Occipital lobe (tissue), 1 donor: ENCODE measurements at regions not wholly inside any gene's neighbourhood (a gene's known extent, or its start where the extent isn't known, plus 50 kb on each side); places are given as distances from the start of the nearest gene placed in this dataset.

ENCODE experiments used
- DNase-seq: peaks from one replicate; lab custom pipeline; 2025; lab: John Stamatoyannopoulos, UW

DNA sequence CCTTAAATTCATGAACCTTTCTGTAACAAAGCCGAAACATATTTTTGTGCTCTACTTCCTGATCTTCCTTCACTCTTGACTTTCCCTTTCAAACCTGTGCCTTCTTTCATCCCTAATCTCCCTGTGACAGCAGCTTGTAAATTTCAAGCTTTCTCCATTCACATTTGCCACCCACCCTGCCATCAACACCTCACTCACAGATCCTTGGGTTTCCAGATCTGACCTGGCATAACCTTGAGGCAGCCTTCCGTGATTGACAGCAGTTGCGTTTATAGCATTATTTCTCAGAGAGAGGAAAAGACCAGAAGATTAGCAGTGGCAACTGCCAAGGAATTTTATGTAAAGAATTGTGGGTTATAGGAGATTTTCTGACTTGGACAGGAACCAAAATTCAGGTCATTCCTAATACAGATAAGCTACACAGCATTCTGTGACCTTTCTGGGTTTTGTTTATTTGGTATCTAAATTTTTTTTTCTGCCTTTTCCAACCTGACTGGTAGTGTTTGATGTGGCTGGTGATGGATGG, 260.0 kb downstream of the NR2F1-AS1 start:
- DNase-seq = no peak

DNA sequence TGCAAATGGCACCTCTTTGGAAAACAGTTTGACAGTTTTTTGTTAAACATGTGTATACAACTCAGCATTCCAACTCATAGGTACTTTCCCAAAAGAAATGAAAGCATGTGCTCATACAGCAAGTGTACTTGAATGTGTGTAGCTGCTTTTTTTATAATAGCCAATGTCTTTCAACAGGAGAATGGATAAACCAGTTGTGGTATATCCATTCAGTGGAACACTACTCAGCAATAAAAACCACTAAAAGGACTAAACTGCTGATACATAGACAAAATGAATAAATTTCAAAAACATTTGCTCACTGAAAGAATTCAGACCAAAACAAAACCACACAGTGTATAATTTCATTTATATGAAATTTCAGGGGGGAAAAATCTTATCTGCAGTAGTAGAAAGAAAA, 267.3 kb downstream of the NR2F1-AS1 start:
- no peak for DNase-seq

DNA sequence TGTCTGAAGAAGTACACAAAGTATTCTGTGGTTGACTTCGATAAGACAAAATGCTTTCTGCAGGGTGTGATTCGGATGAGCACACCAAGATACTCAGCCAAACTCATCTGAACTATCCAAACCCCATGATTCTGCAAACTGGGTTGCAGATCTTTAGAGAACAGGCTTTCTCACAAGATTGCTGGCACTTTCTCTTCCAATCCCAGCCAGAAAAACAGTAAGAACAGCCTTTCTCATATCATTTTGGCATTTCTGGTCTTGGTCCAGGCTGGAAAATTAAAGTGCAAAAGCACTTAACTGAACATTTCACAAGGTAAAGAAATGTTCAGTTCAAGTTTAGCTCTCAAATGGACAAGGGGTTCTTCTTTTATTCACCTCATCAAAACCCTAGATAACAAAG, 269.1 kb downstream of the NR2F1-AS1 start:
- DNase-seq = peak; percentile 16

DNA sequence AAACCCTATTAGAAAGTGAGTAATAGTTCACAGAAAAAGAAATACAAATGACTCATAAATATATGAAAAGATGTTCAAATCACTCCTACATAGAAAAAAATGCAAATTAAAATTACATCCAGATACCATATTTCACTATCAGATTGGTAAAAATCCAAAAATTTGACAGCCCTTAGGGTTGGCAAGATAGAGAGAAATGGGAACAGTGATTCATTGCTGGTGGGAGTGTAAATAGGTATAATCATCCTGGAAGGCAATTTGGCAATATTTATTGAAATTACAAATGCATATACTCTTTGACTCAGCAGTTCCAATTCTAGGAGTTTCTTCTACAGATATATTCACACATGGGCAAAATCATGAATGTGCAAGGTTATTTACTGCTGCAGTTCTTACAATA, 273.5 kb downstream of the NR2F1-AS1 start:
- no peak for DNase-seq

DNA sequence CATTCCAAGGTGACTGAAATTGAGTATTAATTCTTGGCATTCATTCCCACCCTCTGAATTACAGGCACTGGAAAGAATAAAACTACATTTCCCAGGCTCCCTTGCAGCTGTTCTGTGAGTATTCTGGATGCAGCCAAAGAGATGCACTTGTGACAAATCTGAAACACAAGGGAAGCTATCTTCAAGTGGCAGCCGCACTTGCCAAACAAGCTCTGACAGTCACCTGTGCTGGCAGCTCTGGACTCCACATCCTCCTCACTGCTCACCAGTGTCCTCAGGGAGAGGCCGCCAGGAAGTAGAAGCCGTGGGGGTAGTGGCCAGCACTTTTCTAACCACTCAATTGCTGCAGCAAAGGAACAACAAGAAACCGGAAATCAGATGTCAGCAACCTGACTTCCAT, 275.0 kb downstream of the NR2F1-AS1 start:
- peak; percentile 4 for DNase-seq

DNA sequence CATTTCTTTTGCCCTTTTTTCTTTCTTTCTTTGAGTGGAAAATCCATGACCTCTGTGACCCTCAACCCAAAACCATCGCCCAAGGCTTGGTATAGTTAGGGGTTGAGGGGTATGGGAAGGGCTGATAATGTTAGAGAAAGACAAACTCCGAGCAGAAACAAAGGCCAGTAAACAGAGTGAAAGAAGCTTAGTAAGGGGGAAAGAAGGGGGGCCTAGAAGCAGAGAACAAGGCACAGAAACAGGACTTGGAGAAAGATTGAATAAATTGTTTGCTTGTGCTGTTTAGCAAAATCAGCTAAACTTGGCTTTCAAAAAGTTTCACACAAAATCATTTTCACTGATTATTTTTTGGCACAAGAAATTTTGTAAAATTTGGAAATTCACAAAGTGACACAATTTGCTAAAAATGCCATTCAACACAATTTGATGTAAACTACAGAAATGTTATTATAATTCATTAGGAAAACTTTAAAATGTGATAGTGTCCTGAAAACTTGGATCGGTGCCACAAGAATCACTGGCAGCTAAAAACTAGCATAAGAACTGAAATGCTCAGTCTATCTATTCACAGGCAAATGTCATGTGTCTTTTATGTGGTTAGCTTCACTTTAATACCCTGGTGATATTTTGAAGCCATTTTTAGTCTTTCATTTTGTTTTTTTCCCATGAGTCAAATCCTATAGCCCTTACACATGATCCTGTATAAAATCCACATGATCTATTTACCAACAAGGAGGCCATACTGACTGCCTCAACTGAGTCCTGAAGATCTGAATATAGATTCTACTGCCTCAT, 276.4 kb downstream of the NR2F1-AS1 start:
- DNase-seq = no peak

DNA sequence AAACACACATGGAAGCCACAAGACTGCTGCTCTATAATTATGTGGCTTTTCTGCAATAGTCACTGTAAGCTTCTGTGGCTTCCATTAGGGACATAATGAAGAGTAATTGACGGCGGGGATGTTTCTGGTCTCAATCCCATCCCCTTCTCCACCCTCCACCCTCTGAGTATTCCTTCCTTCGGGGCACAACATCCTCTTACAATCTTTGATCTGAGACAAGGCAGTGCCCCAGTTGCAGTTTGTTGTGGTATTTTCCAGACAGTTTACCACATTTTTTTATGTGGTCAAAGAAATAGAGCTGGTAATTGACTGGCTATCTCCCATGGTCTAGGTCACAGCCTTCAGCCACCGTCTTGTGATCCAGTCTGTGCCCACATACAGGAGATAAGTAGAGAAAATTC, 277.7 kb downstream of the NR2F1-AS1 start:
- DNase-seq = no peak

DNA sequence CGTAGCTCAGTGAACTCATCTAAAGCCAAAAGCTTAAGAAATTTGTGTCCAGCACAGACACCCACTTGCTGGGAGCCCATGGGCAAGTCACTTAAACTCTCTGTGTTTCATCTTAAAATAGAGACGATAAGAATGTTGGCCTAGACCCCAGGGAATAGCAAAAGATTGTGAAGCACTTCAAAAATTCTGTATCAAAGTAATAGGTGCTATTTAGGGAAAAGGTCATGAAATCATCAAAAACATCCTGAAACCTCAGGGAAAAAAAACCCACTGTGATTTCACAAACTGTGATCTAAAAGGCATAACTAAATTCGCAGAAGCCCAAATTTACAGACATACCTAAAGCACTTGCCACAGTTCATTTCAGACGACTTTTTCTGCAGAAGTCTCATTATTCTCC, 278.3 kb downstream of the NR2F1-AS1 start:
- DNase-seq = no peak

DNA sequence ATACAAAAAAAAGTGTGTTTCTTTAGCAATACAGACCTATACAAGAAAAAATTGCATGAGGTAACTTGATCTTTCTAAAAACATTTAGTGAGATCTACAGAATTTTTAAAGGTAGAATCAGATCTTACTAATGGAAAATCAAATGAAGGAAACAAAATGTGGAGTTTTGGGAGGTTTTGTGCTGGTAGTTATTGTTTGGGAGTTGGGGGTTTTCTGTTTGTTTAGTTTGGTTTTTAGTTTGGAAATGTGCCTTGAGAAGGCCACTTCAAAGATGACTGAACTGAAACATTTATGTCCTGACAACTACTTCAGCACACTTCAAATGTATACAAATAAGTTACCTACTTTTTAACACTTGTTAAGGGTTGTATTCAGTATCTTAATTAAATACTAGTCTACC, 280.1 kb downstream of the NR2F1-AS1 start:
- DNase-seq = no peak

DNA sequence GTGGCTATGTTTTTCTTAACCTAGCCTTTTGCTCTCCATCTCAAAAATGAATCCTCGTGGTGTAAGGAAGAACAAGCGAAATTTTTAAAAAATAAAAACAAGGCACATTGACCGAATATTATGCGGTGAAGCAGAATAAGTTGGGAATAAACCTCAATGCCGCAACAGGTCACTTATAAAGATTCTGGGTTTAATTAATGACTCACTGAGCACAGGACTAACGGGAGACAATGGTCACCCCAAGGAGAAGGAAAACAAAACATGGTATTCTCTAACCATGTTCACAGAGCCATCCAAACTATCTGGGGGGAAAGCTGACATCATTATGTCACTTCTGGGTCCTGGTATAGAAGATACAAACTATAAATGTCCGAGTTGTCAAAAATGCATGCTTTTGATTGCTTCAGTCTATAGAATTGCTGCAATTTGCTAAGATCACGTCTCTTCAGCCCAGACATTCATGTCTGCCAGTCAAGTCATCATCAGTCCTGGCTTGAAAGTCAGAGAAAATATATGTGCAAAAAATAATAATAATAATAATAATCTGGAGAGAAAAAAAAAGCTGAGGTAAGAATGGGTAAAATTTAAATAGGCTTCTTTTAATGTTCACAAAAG, 280.6 kb downstream of the NR2F1-AS1 start:
- no peak for DNase-seq

DNA sequence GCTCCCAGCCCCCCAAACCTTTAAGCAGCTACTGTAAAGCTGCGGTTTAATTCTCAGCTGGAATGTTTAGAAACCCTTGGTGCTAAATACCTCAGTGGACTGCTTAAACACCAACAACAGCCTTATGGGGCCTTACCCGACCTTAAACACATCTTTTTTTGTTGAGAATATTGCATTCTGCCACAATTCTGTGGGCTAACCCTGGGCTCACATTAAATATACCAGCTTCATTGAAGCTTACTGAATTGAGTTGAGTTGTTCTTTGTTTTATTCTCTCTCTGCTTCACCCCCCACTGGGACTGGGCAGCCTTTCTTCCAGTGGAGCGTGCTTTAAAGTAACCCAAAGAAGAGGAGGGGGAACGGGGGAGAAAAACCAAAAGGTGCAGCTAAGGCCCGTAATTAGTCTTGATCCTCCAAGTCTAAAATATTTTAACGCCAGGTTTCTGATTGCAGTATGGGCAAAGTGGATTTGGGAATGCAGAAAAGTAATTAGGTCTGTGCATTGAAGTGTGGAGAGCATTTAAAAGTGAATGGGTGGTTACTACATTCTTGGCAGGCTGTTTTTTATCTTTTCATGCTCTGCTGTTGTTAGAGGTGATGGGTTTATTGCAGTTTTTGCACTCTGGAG, 281.2 kb downstream of the NR2F1-AS1 start:
- DNase-seq = no peak

DNA sequence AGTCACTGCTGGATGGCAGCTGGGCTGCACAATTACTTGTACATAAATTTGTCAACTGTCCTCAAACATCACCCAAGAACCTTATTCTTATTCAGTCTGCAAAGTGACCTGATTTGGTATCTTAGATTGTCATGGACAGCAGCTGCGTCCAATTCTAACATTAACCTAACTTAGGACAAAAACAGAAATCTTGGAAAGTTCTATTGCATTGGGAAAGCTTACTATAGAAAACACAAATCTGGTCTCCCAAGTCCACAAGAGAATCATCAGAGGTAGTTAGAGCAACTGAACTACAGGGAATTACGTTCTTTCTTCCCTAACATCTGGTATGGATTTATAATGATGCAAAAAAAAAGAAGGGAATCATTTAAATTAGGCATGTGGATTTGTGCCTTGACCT, 283.9 kb downstream of the NR2F1-AS1 start:
- no peak for DNase-seq

DNA sequence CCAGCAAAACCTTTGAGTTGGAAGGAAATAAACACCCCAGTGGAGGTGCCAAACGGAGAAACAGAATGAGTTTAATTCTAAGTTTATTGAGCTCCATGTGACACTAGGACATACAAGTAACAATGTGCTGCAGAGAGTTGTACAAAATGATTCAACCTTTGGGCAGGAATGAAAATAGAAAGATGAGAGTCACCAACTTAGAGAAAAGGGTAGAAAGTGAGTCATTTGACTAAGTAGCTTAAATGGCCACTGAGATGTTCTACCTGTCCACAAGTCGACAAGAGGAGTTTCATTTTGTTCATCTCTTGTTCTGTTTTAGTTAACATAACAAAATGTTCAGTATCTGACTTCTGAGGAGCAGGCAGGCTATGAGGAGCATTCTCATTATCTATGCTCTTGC, 284.7 kb downstream of the NR2F1-AS1 start:
- no peak for DNase-seq

DNA sequence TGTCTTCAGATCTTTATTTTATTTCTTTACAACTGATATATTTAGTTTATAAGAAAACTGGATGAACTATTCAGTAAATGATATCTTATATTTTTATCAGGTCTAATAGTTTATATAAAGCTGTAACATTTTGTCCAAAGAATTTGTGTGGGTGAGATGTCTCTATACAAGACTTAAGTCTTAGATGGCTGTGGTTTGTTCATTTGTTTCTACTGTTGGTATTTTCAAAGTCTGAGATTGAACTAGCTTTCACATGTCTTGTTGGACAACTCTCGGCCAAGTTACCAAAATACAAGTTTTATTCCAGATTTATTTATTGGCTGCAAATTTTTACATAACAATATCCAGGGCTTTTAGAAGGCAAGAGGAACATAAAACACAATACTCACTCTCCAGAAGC, 286.0 kb downstream of the NR2F1-AS1 start:
- no peak for DNase-seq

DNA sequence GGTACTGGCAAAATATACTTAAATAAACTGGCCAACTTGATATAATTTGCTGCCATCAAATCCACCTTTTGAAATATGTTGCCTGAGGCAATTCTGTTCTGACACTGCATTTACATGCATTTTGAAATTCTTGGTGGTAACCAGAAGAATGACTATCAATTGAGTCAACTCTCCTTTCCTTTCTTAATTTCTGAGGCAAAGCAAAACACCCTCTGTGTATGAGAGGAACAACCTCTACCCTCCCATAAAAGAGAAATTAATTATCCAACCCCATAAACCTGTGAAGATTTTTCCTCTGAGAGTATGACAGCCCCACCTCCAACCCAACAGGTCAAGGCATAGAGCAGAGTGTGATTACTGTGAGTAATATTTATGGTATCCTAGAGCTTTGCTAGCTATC, 286.8 kb downstream of the NR2F1-AS1 start:
- no peak for DNase-seq

DNA sequence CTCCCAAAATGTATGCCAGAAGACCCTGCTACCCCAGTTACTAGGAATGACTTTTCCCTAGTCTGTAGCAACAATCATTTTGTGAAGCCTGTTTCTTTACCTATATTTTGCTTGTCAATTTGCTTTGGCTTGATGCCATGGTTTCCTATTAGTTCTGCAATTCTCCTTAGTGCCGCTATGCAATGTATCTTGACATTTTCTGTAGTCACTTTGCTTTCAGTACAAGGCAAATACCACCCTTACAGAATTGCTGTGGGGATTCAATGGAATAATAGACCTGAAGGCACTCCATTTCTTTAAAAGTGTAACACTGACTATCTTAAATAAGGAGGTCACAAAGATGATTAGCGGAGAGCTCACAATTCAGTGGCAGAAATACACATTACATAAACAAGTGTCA, 291.1 kb downstream of the NR2F1-AS1 start:
- no peak for DNase-seq

DNA sequence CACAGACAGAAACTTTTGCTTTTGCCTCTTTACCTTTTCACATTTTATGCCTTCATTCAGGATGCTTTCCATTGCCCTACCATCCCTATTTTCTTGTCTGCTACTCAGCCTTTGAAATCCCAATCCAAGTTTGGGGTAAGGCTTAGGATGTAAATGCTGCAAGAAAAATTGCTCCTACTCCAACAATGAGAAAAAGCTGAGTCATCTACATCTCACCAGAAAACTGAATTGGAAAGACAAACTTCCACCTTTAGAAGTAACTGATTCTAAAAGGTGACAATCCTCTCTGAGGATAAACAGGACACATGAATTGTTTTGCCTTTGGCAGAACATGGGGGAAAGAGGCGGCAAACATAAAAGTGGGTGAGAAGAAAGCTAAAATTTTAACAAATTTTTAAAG, 295.6 kb downstream of the NR2F1-AS1 start:
- no peak for DNase-seq

DNA sequence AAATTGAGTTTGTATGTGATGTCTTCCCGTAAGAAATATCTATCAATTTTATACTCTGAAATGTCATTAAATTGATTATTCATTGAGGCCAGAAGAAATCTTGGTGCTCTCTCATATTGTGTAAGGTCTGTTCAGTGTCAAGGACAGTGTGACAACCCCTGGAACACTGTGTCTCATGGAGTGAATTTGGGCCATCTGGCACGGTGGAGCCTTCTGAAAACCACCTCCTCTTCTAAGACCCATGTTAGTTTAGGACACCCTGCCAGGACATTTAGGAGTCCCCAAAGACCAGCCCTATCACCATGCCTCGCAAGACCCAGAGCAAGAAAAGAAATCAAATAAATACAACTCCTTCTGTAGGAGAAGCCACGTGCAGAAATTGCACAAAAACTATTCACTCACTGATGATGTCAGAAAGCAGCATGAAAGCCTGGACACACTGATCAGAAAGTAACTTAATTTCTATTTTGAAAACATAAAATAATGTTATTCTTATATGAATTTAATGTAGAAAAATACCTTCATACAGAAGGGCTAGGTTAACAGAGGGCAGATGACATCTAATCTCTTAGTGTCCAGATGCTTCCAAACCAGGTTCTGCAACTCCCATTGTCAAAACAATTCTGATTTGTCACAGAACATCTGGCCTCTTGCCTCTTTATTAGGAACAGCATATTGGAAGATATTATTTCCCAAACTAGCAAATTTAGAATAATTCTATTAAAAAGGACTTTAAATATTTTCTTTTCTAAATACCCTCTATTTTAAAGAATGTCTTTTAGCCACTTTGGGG, 298.8 kb downstream of the NR2F1-AS1 start:
- DNase-seq = no peak

DNA sequence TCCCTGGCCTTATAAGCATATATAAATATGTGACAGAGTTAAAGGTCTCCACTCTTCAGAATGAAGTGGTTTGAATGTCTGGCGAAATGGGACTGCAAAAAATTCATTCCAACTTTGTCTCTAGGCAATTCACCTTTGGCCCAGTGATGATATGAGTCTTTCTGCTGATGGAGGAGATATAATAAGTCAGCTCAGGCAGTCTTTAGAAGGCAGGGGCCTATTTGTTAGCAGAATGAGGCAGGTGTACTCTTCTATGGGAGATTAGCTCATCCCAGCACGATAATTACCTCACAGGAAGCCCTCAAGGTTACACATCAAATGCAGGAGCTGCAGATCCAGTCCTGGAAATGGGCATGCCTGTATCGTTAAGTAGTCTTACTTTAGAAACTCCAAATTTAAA, 300.5 kb downstream of the NR2F1-AS1 start:
- DNase-seq = no peak

DNA sequence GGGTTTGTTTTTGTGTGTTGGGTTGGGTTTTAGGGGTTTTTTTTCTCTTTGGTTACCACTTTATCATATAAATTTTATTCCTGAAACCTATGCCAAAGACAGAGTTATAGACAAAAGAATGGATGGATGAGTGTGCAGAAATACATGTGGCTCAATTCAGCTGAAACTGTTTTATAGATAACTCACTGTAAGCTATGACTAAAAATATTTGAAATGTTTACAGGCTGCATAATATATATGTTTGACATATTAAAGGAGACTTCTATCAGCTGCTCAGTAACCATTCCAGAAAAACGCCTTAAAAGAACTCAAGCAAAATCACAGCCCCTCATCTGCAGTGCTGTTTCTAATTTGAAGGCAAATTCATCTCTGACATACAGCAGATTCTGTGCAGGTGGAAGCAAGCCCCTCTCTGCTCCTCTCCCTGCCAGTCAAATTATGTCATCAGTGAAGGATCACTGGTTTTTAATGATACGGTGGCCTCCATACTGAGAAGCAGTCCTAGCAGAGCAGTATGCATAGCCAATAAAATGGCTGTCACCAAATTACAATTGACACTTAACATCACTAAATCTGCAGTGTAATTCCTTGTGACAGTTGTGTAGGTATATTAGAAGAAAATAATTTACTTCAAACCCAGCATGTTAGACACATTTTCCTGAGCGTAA, 301.6 kb downstream of the NR2F1-AS1 start:
- no peak for DNase-seq

DNA sequence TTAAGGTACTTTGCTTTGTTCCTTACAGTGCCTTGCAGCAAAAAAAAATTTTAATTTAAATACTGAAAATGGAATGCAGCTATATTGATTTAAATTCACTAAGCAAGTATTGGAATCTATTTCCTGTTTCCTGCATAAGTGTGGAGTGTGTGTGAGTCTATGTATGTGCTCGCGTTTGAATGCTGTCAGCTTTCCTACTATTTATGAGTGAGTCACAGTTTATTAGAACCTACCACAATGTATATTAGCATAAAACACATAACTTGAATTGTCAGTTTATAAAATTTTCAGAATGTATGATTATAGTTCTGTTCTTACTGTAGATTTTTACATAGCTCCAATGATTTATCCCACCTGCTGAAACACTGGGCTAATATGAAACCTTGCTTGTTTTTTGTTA, 302.1 kb downstream of the NR2F1-AS1 start:
- DNase-seq = no peak
